Neuronal stem cell (in vitro differentiated cells): ENCODE measurements at regions not wholly inside any gene's neighbourhood (a gene's known extent, or its start where the extent isn't known, plus 50 kb on each side); places are given as distances from the start of the nearest gene placed in this dataset.

Source experiments
- DNase-seq: peaks from one replicate; pipeline ENCODE4 v3.0.0-alpha.2; 2013; ENCODE audit warnings: low spot score
- H2AFZ ChIP-seq: one replicate; pipeline ENCODE4 v1.6.1; 2013; ENCODE audit warnings: mild to moderate bottlenecking, low read length, inconsistent platforms
- H2AK5ac ChIP-seq: 2 replicates; pipeline ENCODE4 v1.6.1; 2013; ENCODE audit warnings: low read depth, mild to moderate bottlenecking, inconsistent platforms, low read length, moderate library complexity, mixed read lengths
- H2BK120ac ChIP-seq: 2 replicates; pipeline ENCODE4 v1.6.1; 2013; ENCODE audit warnings: low read depth, mild to moderate bottlenecking, inconsistent platforms, low read length, moderate library complexity, mixed read lengths
- H2BK12ac ChIP-seq: one replicate; pipeline ENCODE4 v1.6.1; 2013; ENCODE audit warnings: low read length, inconsistent platforms
- H2BK15ac ChIP-seq: 2 replicates; pipeline ENCODE4 v1.6.1; 2013; ENCODE audit warnings: mild to moderate bottlenecking, low read length, inconsistent platforms, mixed read lengths
- H2BK5ac ChIP-seq: one replicate; pipeline ENCODE4 v1.6.1; 2013; ENCODE audit warnings: inconsistent platforms, mild to moderate bottlenecking, low read length, moderate library complexity
- H3K14ac ChIP-seq: one replicate; pipeline ENCODE4 v1.6.1; 2013; ENCODE audit warnings: low read length, inconsistent platforms
- H3K18ac ChIP-seq: 2 replicates; pipeline ENCODE4 v1.6.1; 2013; ENCODE audit warnings: low read length, inconsistent platforms
- H3K23ac ChIP-seq: 2 replicates; pipeline ENCODE4 v1.6.1; 2013; ENCODE audit warnings: low read depth, mild to moderate bottlenecking, mixed read lengths, low read length, inconsistent platforms; ENCODE audit not compliant: poor library complexity
- H3K27ac ChIP-seq: replicated peaks from 3 replicates; pipeline ENCODE4 v1.5.1; 2013; ENCODE audit warnings: low read length, inconsistent platforms
- H3K27me3 ChIP-seq, 3 experiments: 2 replicates each; pipeline ENCODE4 v1.6.1; 2013; ENCODE audit warnings: low read length in 3 of 3, mild to moderate bottlenecking in 2 of 3, inconsistent platforms in 1 of 3, low read depth in 1 of 3, mixed read lengths in 1 of 3, moderate library complexity in 1 of 3; ENCODE audit not compliant: control insufficient read depth in 3 of 3, insufficient read depth in 3 of 3
- H3K36me3 ChIP-seq, 2 donors: replicated peaks in 1 of 2; 2 replicates each; pipeline ENCODE4 v1.6.1; 2013; ENCODE audit warnings: low read length in 2 of 2; ENCODE audit not compliant: control insufficient read depth in 2 of 2, insufficient read depth in 2 of 2
- H3K4ac ChIP-seq: 2 replicates; pipeline ENCODE4 v1.6.1; 2013; ENCODE audit warnings: inconsistent platforms, mild to moderate bottlenecking, low read length, moderate library complexity
- H3K4me1 ChIP-seq, 2 donors: 1 replicate in 1 of 2; 2 replicates in 1 of 2; pipeline ENCODE4 v1.6.1; 2013; ENCODE audit warnings: low read length in 2 of 2, low read depth in 1 of 2; ENCODE audit not compliant: control insufficient read depth in 2 of 2, insufficient read depth in 1 of 2
- H3K4me2 ChIP-seq: one replicate; pipeline ENCODE4 v1.6.1; 2013; ENCODE audit warnings: mild to moderate bottlenecking, low read length, inconsistent platforms; ENCODE audit not compliant: insufficient read depth, poor library complexity, severe bottlenecking
- H3K4me3 ChIP-seq, 2 donors: 2 replicates each; pipeline ENCODE4 v1.5.1; 2013; ENCODE audit warnings: low read length in 2 of 2, mild to moderate bottlenecking in 2 of 2, inconsistent platforms in 1 of 2, moderate library complexity in 1 of 2
- H3K79me1 ChIP-seq: one replicate; pipeline ENCODE4 v1.6.1; 2013; ENCODE audit warnings: low read depth, mild to moderate bottlenecking, inconsistent platforms, low read length, moderate library complexity
- H3K9ac ChIP-seq: one replicate; pipeline ENCODE4 v1.6.1; 2013; ENCODE audit warnings: mild to moderate bottlenecking, low read depth, low read length, inconsistent platforms; ENCODE audit not compliant: poor library complexity
- H3K9me3 ChIP-seq, 2 donors: replicated peaks in 1 of 2; 2 replicates each; pipeline versions ENCODE3 to v1.6.1; 2013; ENCODE audit warnings: low read length in 2 of 2, mild to moderate bottlenecking in 2 of 2, inconsistent platforms in 1 of 2, low read depth in 1 of 2, mixed read lengths in 1 of 2, moderate library complexity in 1 of 2; ENCODE audit not compliant: control insufficient read depth in 2 of 2, insufficient read depth in 1 of 2
- H4K8ac ChIP-seq: one replicate; pipeline ENCODE4 v1.6.1; 2013; ENCODE audit warnings: low read depth, mild to moderate bottlenecking, inconsistent platforms, low read length, moderate library complexity
- H4K91ac ChIP-seq: one replicate; pipeline ENCODE4 v1.6.1; 2013; ENCODE audit warnings: low read length, low read depth, mild to moderate bottlenecking, inconsistent platforms; ENCODE audit not compliant: poor library complexity
- WGBS, 2 donors: extraction: QIAGEN DNeasy Blood & Tissue Kit; methylation state at CpG; one replicate each; pipeline ENCODE4 v1.1.7; 2013; ENCODE audit warnings: missing lambda C conversion rate in 2 of 2, mixed read lengths in 1 of 2; ENCODE audit not compliant: insufficient read length in 2 of 2, insufficient replicate concordance in 1 of 2; ENCODE audit errors: extremely low coverage in 2 of 2; 5-methylcytosine and 5-hydroxymethylcytosine counted together

- H3K14ac ChIP-seq: no peak overlapping the region
- no peak overlapping the region for H4K8ac ChIP-seq
- H3K4me3 ChIP-seq: no peak overlapping the region
- WGBS, 2 donors: no CpG with 5 or more reads among the region's 4 CpGs
- no peak overlapping the region for H3K4me2 ChIP-seq
- H3K9me3 ChIP-seq: no peaks in the 10 kb centered on the region
- no peak for DNase-seq
- H4K91ac ChIP-seq: no peak overlapping the region
- H3K9ac ChIP-seq: no peak overlapping the region
- no peaks in the 10 kb centered on the region for H3K36me3 ChIP-seq
- H3K4ac ChIP-seq: no peak overlapping the region
- no peak overlapping the region for H2BK15ac ChIP-seq
- no peak overlapping the region for H2BK5ac ChIP-seq
- peaks cover 4 to 5% of the 10 kb centered on the region in 2 donors for H3K4me1 ChIP-seq
- no peak overlapping the region for H3K27ac ChIP-seq
- no peak overlapping the region for H3K18ac ChIP-seq
- no peaks in the 10 kb centered on the region for H3K27me3 ChIP-seq
- no peak overlapping the region for H3K23ac ChIP-seq
- no peaks in the 10 kb centered on the region for H3K79me1 ChIP-seq
- no peak overlapping the region for H2BK120ac ChIP-seq
- no peak overlapping the region for H2BK12ac ChIP-seq
- no peak overlapping the region for H2AK5ac ChIP-seq
- H2AFZ ChIP-seq: no peak overlapping the region
Measured at GRCh38 chr10:33496096-33496495, 161.6 kb upstream of the NRP1 start.

GRCh38 chr10:33494694-33495265, 160.3 kb upstream of the NRP1 start:
- Histone ChIP-seq H3K9ac (no peak overlapping the region), H3K4me3 (no peak overlapping the region), H2AFZ (no peak overlapping the region), H2BK120ac (no peak overlapping the region), H3K23ac (no peak overlapping the region), H3K4me2 (no peak overlapping the region), H3K18ac (no peak overlapping the region), H4K8ac (no peak overlapping the region), H2BK12ac (no peak overlapping the region), H3K4ac (no peak overlapping the region), H2BK15ac (no peak overlapping the region), H3K14ac (no peak overlapping the region), H3K79me1 (no peaks in the 10 kb centered on the region), H2BK5ac (no peak overlapping the region), H3K27ac (no peak overlapping the region), H2AK5ac (no peak overlapping the region), H3K27me3 (no peaks in the 10 kb centered on the region), H3K4me1 (peaks cover 4 to 5% of the 10 kb centered on the region in 2 donors), H3K9me3 (no peaks in the 10 kb centered on the region), H3K36me3 (no peaks in the 10 kb centered on the region), H4K91ac (no peak overlapping the region)
- DNase-seq: no peak

GRCh38 chr10:33493978-33494377, 159.5 kb upstream of the NRP1 start:
- Histone ChIP-seq H3K27me3 (no peaks in the 10 kb centered on the region), H3K9me3 (no peaks in the 10 kb centered on the region), H3K14ac (no peak overlapping the region), H3K4ac (no peak overlapping the region), H2BK12ac (no peak overlapping the region), H3K4me1 (peaks cover 4 to 5% of the 10 kb centered on the region in 2 donors), H3K79me1 (no peaks in the 10 kb centered on the region), H3K36me3 (no peaks in the 10 kb centered on the region), H3K23ac (no peak overlapping the region), H3K4me2 (no peak overlapping the region), H3K9ac (no peak overlapping the region), H2AFZ (no peak overlapping the region), H2AK5ac (no peak overlapping the region), H2BK15ac (no peak overlapping the region), H4K91ac (no peak overlapping the region), H3K4me3 (no peak overlapping the region), H2BK120ac (no peak overlapping the region), H3K18ac (no peak overlapping the region), H3K27ac (no peak overlapping the region), H2BK5ac (no peak overlapping the region), H4K8ac (no peak overlapping the region)
- no CpG with 5 or more reads among the region's 2 CpGs for WGBS, 2 donors
- no peak for DNase-seq

GRCh38 chr10:33493497-33493896, 159.0 kb upstream of the NRP1 start:
- Histone ChIP-seq H3K9me3 (no peaks in the 10 kb centered on the region), H3K4me1 (peaks cover 4 to 5% of the 10 kb centered on the region in 2 donors), H3K4me3 (no peak overlapping the region), H2AK5ac (no peak overlapping the region), H2BK5ac (no peak overlapping the region), H3K4me2 (no peak overlapping the region), H4K8ac (no peak overlapping the region), H3K4ac (no peak overlapping the region), H3K14ac (no peak overlapping the region), H3K36me3 (no peaks in the 10 kb centered on the region), H2BK120ac (no peak overlapping the region), H2BK12ac (no peak overlapping the region), H4K91ac (no peak overlapping the region), H3K9ac (no peak overlapping the region), H3K27ac (no peak overlapping the region), H2BK15ac (no peak overlapping the region), H3K18ac (peak overlapping the region; percentile 29), H2AFZ (no peak overlapping the region), H3K23ac (no peak overlapping the region), H3K79me1 (no peaks in the 10 kb centered on the region), H3K27me3 (no peaks in the 10 kb centered on the region)
- no peak for DNase-seq
- no CpG with 5 or more reads among the region's 3 CpGs for WGBS, 2 donors
